Tibial artery (tissue), 4 donors: ENCODE measurements at regions not wholly inside any gene's neighbourhood (a gene's known extent, or its start where the extent isn't known, plus 50 kb on each side); places are given as distances from the start of the nearest gene placed in this dataset.
A peak's percentile ranks its signal among the peaks of the same experiment; 100 is the strongest.

Experiments used
- DNase-seq, 2 donors: peaks; one replicate each; pipeline ENCODE4 v3.0.0-alpha.2; 2019
- H3K27ac ChIP-seq, 2 donors: fragments of 200-600 bp; sonication (generic) in 1 of 2; 1 replicate in 1 of 2; 2 replicates in 1 of 2; pipeline ENCODE4 v1.5.1; 2018 to 2019; ENCODE audit warnings: mild to moderate bottlenecking in 1 of 2
- H3K27me3 ChIP-seq, 2 donors: fragments of 200-600 bp; sonication (generic) in 1 of 2; one replicate each; pipeline versions ENCODE4 v1.5.1 to v1.6.0; 2016 to 2019
- H3K36me3 ChIP-seq, 3 donors: fragments of 200-600 bp; sonication (generic) in 2 of 3; one replicate each; pipeline ENCODE4 v1.5.1; 2016 to 2019; ENCODE audit warnings: mild to moderate bottlenecking in 2 of 3
- H3K4me1 ChIP-seq, 4 donors: fragments of 200-600 bp; sonication (generic) in 2 of 4; 1 replicate in 3 of 4; 2 replicates in 1 of 4; pipeline ENCODE4 v1.5.1; 2016 to 2019
- H3K4me3 ChIP-seq, 2 donors: fragments of 200-600 bp; sonication (generic) in 1 of 2; 1 replicate in 1 of 2; 2 replicates in 1 of 2; pipeline ENCODE4 v1.5.1; 2018 to 2019; ENCODE audit warnings: mild to moderate bottlenecking in 2 of 2
- H3K9me3 ChIP-seq, 3 donors: fragments of 200-600 bp; sonication (generic) in 1 of 3; one replicate each; pipeline ENCODE4 v1.5.1; 2016 to 2019
- intact Hi-C: fragments of 100-400 bp; cut with DNase I; formaldehyde crosslinking; loops from one replicate; pipeline ENCODE4 v1.15.0; 2023; ENCODE audit warnings: low total_unique reads
- TF ChIP-seq, protein P1 (sequence below), 2 experiments: fragments of 200-600 bp in 1 of 2; fragments of 450-650 bp in 1 of 2; IDR thresholded peaks; one replicate each; pipeline ENCODE4 v1.5.1; 2017 to 2019; ENCODE audit warnings: antibody characterized with exemption in 2 of 2, mild to moderate bottlenecking in 1 of 2, moderate library complexity in 1 of 2

DNA sequence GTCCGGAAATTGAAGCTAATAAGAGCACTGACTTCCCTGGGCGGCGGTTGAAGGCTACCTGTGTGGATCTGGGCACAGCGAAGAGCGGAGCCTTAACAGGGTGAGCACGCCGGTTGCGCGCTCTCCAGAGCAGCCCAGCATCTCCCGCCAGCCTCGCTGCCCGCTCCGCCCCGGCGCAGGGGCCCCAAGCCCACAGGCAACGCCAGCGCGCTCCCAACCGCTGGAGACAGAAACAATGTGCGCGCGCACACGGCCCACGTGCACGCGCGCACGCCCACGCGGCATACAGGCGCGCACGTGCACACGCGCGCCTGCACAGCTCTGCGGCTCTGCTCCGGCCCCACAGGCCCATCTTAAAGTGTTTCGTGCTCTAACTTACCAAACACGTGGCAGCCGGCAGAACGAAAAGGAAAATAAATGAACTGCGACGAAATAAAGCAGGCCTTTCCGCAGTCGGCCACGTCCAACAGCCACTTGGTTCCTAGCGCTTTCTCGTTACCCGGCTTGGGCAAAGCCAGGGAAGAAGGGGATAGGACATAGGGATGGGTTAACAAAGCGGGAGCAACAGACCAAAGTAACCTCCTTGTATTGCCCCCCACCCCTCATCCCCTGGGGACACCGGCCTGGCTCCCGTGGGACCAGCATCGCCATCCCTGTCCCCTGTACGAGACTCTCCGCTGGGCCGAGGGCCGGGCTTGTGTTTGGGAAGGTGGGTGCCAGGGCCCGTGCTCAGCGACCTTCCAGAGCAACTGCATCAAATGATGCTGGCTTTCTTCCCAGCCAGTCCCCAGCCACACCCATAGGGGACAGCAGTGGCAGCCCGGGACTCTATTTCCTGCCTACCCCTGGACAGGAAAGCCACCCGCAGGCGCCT is 203.7 kb downstream of the ABHD5 start:
- TF ChIP-seq, protein P1, sequence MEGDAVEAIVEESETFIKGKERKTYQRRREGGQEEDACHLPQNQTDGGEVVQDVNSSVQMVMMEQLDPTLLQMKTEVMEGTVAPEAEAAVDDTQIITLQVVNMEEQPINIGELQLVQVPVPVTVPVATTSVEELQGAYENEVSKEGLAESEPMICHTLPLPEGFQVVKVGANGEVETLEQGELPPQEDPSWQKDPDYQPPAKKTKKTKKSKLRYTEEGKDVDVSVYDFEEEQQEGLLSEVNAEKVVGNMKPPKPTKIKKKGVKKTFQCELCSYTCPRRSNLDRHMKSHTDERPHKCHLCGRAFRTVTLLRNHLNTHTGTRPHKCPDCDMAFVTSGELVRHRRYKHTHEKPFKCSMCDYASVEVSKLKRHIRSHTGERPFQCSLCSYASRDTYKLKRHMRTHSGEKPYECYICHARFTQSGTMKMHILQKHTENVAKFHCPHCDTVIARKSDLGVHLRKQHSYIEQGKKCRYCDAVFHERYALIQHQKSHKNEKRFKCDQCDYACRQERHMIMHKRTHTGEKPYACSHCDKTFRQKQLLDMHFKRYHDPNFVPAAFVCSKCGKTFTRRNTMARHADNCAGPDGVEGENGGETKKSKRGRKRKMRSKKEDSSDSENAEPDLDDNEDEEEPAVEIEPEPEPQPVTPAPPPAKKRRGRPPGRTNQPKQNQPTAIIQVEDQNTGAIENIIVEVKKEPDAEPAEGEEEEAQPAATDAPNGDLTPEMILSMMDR (IDR thresholded peaks at IDR 0.05), result no peak
- H3K27ac ChIP-seq, result peak overlapping the region; percentile 23 to 63
- peak; percentile 31 to 72 for DNase-seq
- H3K9me3 ChIP-seq, result no peaks in the 10 kb centered on the region
- H3K36me3 ChIP-seq, result no peaks in the 10 kb centered on the region
- peaks cover 0 to 7% of the 10 kb centered on the region in 2 donors for H3K27me3 ChIP-seq
- intact Hi-C loops, result no loop called here
- peak overlapping the region; percentile 48 to 56 for H3K4me3 ChIP-seq
- peaks cover 0 to 26% (median 11%) of the 10 kb centered on the region in 4 donors for H3K4me1 ChIP-seq

DNA sequence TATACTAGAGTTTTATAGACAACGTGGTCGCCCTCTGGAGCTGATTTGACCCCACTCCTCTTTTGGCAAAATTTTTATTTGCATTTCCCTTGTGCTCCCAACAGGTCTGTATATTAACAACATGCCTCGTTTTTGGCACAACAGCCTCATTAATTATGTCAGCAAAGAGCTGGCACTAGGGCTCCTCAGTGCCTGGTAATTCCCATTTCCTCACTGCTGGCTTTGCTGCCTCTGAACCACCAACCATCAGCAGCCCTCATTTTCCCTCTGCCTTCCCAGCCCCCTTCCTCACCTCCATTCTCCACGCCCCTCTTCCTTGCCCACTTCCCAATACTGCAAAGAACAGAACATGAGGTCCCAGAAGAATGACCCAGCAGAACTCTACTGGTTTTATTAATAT is 204.8 kb downstream of the ABHD5 start:
- no peaks in the 10 kb centered on the region for H3K9me3 ChIP-seq
- no peak overlapping the region for H3K27ac ChIP-seq
- TF ChIP-seq, protein P1 (IDR thresholded peaks at IDR 0.05), result no peak
- intact Hi-C loops, result no loop called here
- no peaks in the 10 kb centered on the region for H3K36me3 ChIP-seq
- H3K27me3 ChIP-seq, result peaks cover 0 to 7% of the 10 kb centered on the region in 2 donors
- no peak for DNase-seq
- H3K4me1 ChIP-seq, result peaks cover 0 to 26% (median 11%) of the 10 kb centered on the region in 4 donors
- no peak overlapping the region for H3K4me3 ChIP-seq

DNA sequence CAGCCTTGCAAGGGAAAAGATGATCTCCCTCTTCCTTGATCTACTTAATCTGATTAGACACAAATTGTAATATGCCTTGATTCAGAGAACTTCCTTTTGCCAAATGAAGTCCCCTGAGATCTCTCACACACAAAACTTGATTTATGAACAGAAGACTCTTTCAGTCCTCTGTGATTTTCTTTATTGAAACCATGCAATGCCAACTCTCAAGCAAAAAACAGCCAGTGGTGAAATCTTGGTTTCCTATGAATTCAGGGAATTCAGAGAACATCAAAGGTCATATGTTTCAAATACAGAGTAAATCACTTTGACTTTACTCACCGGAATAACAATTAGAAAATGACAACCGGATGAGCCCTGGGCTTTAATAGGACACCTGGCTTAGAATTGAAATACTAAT is 211.7 kb downstream of the ABHD5 start:
- H3K4me1 ChIP-seq, result no peaks in the 10 kb centered on the region
- no peak overlapping the region for H3K27ac ChIP-seq
- TF ChIP-seq, protein P1 (IDR thresholded peaks at IDR 0.05), result no peak
- H3K27me3 ChIP-seq, result peaks cover 0 to 7% of the 10 kb centered on the region in 2 donors
- no peak for DNase-seq
- H3K4me3 ChIP-seq, result no peak overlapping the region
- intact Hi-C loops, result no loop called here
- no peaks in the 10 kb centered on the region for H3K36me3 ChIP-seq
- no peaks in the 10 kb centered on the region for H3K9me3 ChIP-seq

DNA sequence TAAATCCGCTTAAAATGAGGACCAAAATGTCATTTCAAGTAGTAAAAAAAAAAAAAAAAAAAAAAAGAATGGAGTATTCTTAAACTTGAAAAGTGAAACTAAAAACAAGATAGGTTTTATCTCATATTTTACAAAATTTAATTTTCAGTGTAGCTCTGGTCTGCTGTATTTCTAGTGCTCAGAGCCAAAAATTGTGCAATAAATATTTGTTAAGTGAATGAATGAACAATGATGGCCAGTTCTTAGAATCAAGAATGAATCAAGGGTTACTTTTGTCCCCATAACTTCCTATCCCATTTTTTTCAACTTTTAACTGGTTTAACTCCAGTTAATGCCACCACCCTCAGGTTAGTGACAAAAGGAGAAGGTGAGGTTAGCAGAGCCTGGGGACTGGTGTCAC is 214.4 kb downstream of the ABHD5 start:
- Histone ChIP-seq H3K27ac (no peak overlapping the region), H3K36me3 (no peaks in the 10 kb centered on the region), H3K27me3 (no peaks in the 10 kb centered on the region), H3K4me3 (no peak overlapping the region), H3K9me3 (no peaks in the 10 kb centered on the region), H3K4me1 (no peaks in the 10 kb centered on the region)
- no peak for DNase-seq
- TF ChIP-seq, protein P1 (IDR thresholded peaks at IDR 0.05), result no peak
- intact Hi-C loops, result no loop called here

DNA sequence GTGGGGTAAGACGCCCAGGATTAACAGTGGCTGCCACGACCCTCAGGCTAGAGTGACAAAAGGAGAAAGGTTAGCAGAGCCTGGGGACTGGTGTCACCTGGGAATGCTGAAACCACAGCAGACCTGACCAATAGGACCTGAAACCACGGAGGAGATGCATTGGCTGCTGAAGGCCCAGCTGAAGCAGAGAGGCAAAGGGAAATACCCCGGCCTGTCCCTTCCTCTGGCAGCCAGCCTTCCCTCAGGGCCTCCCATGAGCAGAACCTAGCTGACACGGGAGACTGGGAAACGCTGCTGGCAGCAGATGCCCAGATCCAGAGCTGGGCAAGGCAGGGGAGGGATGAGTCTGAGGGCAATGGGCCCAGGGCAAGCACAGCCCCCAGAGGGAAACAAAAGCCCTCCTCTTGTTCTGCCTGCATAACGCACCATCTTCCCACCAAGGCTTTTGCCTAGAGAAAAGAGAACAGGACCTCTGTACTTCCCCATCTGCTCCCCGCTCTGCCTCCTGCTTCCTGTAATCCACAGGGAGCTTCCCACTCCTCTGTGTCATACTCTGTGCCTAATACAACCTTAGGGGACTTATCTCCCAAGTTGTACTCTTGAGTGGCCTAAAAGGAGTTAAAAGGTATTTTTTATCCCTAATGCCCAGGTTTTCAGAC is 216.2 kb downstream of the ABHD5 start:
- Histone ChIP-seq H3K27ac (no peak overlapping the region), H3K4me1 (no peaks in the 10 kb centered on the region), H3K9me3 (no peaks in the 10 kb centered on the region), H3K4me3 (no peak overlapping the region), H3K27me3 (no peaks in the 10 kb centered on the region), H3K36me3 (no peaks in the 10 kb centered on the region)
- intact Hi-C loops, result no loop called here
- no peak for DNase-seq
- TF ChIP-seq, protein P1 (IDR thresholded peaks at IDR 0.05), result no peak
